Endothelial cell (in vitro differentiated cells): ENCODE measurements at regions not wholly inside any gene's neighbourhood (a gene's known extent, or its start where the extent isn't known, plus 50 kb on each side); places are given as distances from the start of the nearest gene placed in this dataset.

Source experiments
- DNase-seq: peaks from one replicate; pipeline ENCODE4 v3.0.0; 2021; ENCODE audit warnings: low spot score
- H3K27ac Mint-ChIP-seq: one replicate; pipeline ENCODE4 v1.8.0; 2021; ENCODE audit warnings: mixed read lengths, inconsistent platforms; ENCODE audit not compliant: unreplicated experiment
- H3K27me3 Mint-ChIP-seq: one replicate; pipeline ENCODE4 v1.8.0; 2021; ENCODE audit warnings: mild to moderate bottlenecking, moderate library complexity, mixed read lengths, inconsistent platforms; ENCODE audit not compliant: unreplicated experiment
- H3K36me3 Mint-ChIP-seq: one replicate; pipeline ENCODE4 v1.8.0; 2021; ENCODE audit warnings: mild to moderate bottlenecking, low read depth, mixed read lengths, inconsistent platforms; ENCODE audit not compliant: unreplicated experiment
- H3K4me1 Mint-ChIP-seq: one replicate; pipeline ENCODE4 v1.8.0; 2021; ENCODE audit warnings: mild to moderate bottlenecking, mixed read lengths, inconsistent platforms; ENCODE audit not compliant: unreplicated experiment
- H3K4me3 Mint-ChIP-seq: one replicate; pipeline ENCODE4 v1.8.0; 2021; ENCODE audit warnings: mild to moderate bottlenecking, mixed read lengths, inconsistent platforms; ENCODE audit not compliant: unreplicated experiment
- H3K9me3 Mint-ChIP-seq: one replicate; pipeline ENCODE4 v1.8.0; 2021; ENCODE audit warnings: mixed read lengths, inconsistent platforms; ENCODE audit not compliant: unreplicated experiment
- CTCF ChIP-seq: fragments of 200-600 bp; sonication (generic); IDR thresholded peaks from one replicate; pipeline ENCODE4 v1.5.0; 2021; ENCODE audit warnings: antibody characterized with exemption; ENCODE audit not compliant: unreplicated experiment

DNA sequence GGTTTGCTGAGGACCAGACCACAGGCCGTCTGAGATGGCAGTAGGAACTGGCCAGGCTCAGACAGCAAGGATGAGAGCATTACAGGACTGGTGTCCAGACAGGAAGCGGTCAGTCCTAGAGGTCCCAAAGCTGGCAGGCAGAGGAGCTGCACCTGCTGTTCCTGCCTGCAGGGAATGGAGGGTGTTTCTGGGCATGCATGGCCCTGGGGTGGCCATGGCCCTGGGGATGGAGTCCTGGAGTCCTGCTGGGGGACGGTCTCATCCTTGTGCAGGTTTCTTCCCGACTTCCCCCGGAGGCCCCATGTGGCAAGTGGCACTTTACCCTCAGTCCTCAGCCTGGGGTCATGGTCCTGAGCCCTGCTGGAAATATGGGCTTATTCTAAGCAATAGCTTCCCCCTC, 274.9 kb upstream of the ADARB2 start:
- H3K4me3 Mint-ChIP-seq = no peak overlapping the region
- H3K4me1 Mint-ChIP-seq = no peaks in the 10 kb centered on the region
- no peaks in the 10 kb centered on the region for H3K36me3 Mint-ChIP-seq
- no peak overlapping the region for H3K27ac Mint-ChIP-seq
- DNase-seq = no peak
- no peaks in the 10 kb centered on the region for H3K9me3 Mint-ChIP-seq
- no peak for TF ChIP-seq CTCF
- peaks cover 2% of the 10 kb centered on the region for H3K27me3 Mint-ChIP-seq

GRCh38 chr10:2011106-2011716, 273.9 kb upstream of the ADARB2 start:
- Mint-ChIP-seq H3K4me1 (no peaks in the 10 kb centered on the region), H3K36me3 (no peaks in the 10 kb centered on the region), H3K9me3 (no peaks in the 10 kb centered on the region), H3K4me3 (no peak overlapping the region), H3K27me3 (peaks cover 2% of the 10 kb centered on the region), H3K27ac (no peak overlapping the region)
- peak; percentile 19 for DNase-seq
- no peak for TF ChIP-seq CTCF

DNA sequence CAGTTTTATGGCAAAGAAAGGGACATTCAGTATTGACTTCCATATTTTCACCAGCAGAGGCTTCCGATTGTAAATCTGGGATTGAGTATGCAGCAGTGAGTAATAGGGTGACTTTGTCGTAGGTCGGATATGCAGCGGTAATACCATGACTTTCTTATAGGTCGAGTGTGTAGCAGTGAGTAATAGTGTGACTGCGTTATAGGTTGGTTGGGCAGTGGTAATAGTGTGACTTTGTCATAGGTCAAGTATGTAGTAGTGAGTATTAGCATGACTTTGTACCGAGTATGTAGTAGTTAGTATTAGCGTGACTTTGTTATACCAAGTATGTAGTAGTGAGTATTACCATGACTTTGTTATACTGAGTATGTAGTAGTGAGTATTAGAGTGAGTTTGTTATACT, 268.2 kb upstream of the ADARB2 start:
- DNase-seq = no peak
- H3K27me3 Mint-ChIP-seq = peaks cover 2% of the 10 kb centered on the region
- no peaks in the 10 kb centered on the region for H3K9me3 Mint-ChIP-seq
- peaks cover 11% of the 10 kb centered on the region for H3K4me1 Mint-ChIP-seq
- no peak overlapping the region for H3K27ac Mint-ChIP-seq
- no peak for TF ChIP-seq CTCF
- H3K36me3 Mint-ChIP-seq = no peaks in the 10 kb centered on the region
- H3K4me3 Mint-ChIP-seq = no peak overlapping the region

GRCh38 chr10:1992930-1993329, 255.6 kb upstream of the ADARB2 start:
- Mint-ChIP-seq H3K36me3 (no peaks in the 10 kb centered on the region), H3K27me3 (peaks cover 2% of the 10 kb centered on the region), H3K9me3 (no peaks in the 10 kb centered on the region), H3K4me1 (no peaks in the 10 kb centered on the region), H3K4me3 (no peak overlapping the region), H3K27ac (no peak overlapping the region)
- DNase-seq = no peak
- no peak for TF ChIP-seq CTCF

- H3K27me3 Mint-ChIP-seq = peaks cover 2% of the 10 kb centered on the region
- no peak overlapping the region for H3K4me3 Mint-ChIP-seq
- no peaks in the 10 kb centered on the region for H3K36me3 Mint-ChIP-seq
- no peak for TF ChIP-seq CTCF
- no peak for DNase-seq
- no peaks in the 10 kb centered on the region for H3K9me3 Mint-ChIP-seq
- no peaks in the 10 kb centered on the region for H3K4me1 Mint-ChIP-seq
- H3K27ac Mint-ChIP-seq = no peak overlapping the region
These were observed 251.8 kb upstream of the ADARB2 start for GRCh38 chr10:1989090-1989489.
